DMS153 (cell line): ENCODE measurements at regions not wholly inside any gene's neighbourhood (a gene's known extent, or its start where the extent isn't known, plus 50 kb on each side); places are given as distances from the start of the nearest gene placed in this dataset.
A peak's percentile ranks its signal among the peaks of the same experiment; 100 is the strongest.

Experiments used
- DNase-seq: peaks from one replicate; lab custom pipeline; 2025; lab: John Stamatoyannopoulos, UW

DNA sequence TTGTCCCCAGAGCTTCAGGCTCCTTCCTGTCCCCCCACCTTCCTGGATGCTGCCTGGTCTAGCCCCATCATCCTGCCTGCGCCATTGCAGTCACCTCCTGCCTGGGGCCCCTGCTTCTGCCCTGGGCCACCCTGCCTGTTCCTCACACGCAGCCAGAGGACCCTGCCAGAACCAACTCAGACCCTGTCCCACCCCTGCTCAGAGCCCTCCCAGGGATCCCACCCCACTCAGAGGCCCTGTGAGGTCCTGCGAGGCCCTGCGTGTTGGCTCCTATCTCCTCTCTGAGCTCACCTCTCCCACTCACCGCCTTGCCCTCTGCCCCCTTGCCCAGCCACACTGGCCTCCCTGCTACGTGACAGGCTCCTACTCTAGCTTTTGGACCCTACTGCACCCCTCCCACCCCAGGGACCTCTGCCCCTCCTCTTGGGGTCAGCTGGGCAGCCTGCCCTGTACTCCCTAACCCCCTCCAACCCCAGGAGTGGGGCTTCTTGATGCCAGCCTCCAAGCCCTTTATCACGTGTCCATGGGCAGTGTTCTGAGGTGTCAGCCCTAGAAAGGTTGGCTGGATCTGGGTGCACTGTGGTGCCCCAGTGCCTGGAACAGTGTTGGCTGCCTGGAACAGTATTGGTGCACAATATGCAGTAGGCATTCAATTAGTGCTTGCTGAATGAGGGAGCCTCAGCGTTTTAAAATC, 68.3 kb downstream of the CEBPB start:
- DNase-seq, result no peak

DNA sequence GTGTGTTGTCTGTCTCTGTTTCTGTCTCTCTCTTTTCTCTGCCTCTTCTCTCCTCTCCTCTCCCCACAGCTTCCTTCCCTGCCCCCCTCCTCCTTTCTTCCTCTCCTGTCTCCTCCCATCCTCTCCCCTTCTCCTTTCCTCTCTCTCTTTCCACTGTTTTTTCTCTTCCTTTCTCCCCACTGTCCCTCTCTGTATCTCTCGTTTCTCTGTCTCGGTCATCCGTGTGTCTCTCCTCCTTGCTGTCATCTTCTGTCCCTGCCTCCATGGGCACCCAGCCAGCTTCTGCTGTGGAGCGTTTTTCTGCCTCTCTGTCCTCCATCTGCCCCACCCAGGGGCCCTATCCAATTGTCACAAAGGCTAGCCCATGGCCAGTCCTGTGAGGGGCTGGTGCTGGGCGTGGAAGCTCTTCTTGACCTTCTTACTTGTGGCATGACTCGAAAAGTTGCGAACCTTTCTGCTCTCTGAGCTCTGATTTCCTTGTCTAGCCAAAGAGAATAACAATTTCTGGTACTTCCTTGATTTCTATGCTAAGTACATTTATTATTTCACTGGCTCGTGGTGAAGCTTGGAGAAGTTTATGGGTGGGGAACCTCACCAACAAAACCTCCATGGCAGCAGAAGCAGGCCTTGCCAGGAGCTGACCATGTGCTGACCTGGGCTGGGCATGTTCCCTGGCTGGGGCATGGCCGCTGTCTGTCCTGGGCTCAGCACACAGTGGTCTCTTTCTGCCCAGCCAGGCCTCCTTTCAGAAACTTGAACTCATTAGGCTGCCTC, 69.3 kb downstream of the CEBPB start:
- DNase-seq, result peak; percentile 28

DNA sequence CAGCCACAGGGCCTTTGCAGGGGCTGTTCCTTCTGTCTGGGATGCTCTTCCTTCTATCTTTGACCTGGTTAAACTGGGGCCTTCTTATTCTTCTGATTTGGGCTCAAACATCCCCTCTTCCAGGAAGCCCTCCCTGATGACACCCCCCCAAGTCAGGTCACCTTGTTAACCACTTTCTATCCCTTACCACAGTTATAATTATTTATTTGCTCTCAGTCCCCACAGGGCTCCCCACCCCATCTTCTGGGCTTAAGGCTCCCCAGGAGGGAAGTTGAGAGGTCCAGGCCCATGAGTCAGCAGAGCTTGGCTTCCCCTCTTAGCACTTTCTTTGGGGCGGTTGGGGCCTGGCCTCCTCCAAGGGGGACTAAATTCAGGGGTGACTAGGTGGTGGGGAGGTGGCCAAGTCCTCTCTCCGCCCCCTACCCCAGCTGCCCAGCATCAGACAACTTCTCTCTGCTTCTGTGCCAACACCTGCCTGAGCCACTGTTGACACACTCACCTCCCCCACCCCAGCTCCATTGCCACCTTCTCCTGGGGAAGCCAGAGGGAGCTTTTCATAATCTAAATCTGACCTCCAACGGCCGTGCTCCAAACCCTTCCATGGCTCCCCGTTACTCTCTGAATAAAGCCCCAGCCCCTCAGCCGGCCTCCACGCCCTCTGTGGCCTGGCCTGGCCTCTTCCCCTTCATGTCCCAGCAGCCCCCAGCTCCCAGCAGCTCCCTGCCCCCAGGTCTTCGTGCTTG, 70.0 kb downstream of the CEBPB start:
- peak; percentile 56 for DNase-seq

DNA sequence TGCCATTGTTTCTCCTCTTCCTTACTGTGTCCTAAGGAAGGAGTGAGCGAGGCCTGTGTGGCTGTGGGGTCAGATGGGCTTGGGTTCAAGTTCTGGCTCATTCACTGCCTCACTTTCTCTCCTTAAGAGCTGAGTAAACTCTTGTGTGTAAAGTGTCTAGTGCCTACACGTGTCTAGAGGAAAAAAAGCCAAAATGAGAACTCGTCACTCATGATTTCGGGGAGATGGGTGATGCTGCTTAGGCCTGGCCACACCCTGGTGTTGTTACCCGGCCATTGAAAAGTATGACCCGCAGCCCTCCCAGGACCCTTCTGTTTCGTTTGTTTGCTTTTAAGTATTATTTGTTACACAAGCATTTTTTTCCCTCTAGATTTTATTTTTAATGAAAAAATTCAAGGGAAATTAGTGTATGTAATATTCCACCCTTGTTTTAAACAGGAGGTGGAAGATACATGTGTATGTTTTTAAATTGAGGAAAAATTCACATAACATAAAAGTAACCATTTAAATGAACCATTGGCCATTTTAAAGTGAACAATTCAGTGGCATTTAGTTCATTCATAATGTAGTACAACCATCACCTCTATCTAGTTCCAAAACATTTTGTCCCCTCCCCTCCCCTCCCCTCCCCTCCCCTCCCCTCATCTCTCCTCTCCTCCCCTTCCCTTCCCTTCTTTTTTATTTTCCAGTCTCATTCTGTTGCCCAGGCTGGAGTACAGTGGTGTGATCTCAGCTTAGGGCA, 71.0 kb downstream of the CEBPB start:
- DNase-seq, result no peak

DNA sequence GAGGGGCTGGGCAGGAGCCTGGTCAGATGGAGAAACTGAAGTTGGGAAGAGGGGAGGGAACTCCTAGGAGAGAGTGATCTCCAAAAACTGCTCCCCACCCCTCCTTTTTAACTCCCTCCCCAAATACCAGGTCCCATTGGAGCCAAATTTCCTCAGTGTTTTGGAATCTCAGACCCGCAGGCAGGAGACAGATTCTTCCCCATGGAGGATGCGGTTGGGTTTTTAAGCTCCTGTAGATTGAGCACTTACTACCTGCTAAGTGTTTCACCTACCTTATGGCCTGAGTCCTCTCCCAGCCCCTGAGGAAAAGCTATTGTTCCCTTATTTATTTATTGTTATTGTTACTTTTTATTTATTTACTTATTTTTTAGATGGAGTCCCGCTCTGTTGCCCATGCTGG, 73.2 kb downstream of the CEBPB start:
- DNase-seq, result no peak

DNA sequence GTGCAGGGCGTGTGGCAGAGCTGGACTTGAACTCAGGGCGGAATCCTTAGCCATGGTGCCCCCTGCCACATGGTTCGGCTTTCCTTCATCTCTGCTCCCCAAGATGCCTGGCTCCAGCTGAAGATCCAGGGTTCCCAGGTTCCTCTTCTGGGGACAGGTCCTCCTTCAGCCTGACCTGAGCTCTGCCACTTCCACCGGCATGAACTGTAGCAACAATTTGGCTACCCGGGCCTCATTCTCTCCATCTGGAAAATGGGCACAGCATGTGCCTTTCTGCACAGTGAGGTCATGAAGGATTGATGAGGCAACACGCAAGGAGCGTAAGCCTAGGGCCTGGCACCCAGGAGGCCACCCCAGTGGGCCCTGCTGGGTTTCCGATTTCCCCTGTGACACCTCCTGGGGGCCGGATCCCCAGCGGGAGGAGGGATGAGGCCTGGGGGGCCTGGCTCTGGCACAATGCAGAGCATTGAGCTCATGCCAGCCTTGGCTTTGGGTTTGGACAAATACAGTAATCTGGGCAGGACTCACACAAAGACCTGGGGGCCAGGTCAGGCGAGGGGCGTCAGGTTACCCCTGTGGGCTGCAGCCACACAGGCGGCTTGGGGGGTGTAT, 74.0 kb downstream of the CEBPB start:
- DNase-seq, result no peak

DNA sequence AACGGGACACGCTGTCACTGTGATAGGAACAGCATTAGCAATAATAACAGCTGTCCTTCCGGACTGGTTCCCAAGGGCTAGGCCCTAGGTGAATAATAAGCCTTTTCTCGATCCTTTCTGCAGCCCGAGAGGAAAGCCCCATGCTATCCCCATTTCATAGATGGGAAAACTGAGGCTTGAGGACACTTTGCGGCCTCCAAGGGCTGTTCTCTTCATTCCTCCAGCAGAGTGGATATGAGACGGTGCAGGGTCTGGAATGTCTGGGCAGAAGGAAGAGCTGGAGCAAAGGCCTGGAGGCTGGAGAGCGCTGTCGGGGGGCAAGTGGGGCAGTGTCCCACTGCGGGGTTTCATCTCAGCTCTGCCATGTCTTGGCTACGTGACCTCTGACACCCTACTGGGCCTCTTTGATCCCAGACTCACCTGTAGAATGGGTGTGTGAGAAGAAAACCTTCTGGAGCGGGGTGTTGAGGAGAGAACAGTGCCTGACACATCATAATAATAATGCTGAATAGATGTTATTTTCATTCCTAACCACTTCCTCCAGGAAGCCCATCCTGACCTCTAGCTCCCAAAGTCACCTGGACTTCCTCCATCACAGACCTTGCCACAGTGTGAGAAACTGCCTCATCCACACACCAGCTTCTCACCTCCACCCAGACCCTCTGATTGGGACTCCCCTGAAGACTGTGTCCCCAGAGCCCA, 74.8 kb downstream of the CEBPB start:
- DNase-seq, result no peak

DNA sequence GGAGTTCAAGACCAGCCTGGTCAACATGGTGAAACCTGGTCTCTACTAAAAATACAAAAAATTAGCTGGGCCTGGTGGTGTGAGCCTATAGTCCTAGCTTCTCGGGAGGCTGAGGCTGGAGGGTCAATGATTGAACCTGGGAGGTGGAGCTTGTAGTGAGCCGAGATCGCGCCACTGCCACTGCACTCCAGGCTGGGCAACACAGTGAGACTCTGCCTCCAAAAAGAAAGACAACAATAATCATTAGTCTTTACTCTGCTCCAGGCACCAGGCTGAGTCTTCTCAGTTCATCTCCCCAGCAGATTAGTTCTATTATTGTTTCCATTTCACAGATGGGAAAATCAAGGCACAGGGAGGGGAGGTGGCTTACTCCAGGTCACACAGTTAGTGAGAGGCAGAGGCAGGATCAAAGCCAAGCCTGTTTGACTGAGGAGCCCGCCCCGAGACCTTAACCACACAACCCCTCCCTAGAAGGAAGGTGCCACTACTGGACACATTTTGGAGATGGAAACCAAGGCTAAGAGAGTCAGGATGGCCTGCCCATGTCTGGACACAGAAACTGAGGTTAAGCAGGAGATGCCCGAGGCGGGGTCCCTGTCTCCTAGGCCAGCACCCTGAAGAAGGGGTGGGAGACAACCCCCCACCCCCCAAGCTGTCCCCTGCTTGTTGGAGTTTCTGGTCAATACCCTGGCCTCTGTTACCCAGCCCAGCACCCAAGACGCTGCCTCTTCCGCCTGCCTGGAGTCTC, 75.8 kb downstream of the CEBPB start:
- no peak for DNase-seq

DNA sequence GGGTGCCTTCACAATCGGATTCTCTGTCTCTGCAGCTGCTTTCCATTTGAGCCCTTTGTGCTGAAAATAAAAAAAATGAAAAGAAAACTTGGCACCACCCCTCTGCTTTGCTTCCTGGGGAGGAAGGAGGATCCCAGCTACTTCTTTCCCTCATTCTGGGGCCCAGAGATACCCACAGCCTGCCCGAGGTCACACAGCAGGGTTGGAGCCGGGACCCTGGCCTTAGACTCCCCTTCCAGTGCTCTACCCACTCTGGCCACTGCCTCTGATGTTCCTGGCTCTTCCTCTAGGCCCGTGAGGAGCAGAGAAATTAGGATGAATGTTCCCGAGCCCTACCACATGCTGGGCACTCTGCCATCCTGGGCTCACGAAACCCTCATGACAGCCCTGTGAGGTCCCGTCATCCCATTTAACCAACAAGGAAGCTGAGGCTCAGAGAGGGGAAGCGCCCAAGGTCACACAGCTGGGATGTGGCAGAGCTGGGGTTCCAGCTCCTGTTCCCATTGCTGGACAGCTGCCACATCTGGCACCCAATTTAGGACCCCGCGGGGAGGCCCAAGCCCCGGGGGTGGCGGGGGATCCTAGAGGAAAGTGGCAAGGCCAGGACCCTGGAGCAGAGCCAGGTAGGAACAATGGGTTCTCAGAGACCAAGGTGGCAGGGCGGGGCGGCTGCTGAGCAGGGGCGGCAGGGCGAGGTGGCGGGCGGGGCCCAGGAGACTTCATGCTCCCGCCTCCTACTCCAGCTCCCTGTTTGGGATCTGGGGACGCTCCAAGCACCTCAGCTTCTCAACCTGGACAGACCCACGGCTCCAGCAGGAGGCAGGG, 76.6 kb downstream of the CEBPB start:
- peak; percentile 48 for DNase-seq

DNA sequence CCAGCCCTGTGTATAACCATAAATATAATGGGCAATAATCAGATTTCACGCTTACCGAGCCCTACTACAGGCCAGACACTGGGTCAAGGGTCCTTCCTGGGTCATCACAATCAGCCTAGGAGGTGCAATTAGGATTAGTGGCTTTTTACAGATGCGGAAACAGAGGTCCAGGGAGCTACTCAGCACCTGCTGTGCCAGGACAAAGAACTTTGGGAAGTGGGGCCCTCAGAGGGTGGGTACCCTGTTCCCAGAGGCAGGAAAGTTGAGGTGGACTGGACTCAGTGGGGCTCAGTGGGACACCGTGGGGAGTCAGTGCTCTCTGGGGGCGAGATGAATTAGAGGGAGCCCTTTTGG, 77.2 kb downstream of the CEBPB start:
- peak; percentile 48 for DNase-seq

DNA sequence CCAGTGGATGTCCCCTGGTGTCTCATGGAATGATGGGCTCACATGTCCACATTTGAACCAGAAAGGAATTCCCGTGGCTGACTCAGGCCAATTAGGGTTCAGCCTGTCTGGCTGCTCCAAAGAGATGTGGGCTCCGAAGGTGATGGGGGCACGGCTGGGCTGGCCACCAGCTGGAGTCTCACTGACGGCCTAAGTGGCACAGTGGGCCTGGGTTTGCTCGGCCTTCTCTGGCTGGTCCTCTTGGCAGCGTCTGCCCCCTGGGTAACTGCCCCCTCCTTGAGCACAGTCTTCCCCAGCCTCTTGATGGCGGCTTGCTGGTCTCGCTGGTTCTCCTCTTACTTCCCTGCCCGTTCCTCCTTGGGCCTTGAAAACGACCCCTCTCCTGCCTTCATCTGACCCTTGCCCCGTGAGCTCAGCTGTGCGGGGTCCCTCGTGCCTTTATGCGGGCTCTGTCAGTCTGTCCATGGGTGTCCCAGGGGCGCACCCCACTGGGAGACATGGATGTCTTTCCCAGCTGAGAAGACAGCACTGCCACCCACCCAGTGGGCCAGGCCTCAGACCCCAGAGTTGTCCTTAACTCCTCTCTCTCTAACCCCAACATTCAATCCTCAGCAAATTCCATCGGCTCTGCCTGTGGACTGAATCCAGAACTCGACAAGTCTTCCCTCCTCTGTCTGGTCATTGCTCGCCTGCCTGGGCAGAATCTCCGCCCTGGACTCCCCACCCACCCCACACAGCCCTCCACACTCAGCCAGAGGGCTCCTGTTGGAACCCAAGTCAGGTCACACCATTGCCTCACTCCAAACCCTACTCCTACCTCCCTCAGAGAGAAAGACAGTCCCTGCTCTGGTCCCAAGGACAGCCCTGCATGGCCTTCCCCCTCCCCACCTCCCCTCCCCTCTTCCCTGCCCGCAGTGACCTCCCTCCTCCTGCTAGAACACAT, 78.7 kb downstream of the CEBPB start:
- DNase-seq, result no peak

DNA sequence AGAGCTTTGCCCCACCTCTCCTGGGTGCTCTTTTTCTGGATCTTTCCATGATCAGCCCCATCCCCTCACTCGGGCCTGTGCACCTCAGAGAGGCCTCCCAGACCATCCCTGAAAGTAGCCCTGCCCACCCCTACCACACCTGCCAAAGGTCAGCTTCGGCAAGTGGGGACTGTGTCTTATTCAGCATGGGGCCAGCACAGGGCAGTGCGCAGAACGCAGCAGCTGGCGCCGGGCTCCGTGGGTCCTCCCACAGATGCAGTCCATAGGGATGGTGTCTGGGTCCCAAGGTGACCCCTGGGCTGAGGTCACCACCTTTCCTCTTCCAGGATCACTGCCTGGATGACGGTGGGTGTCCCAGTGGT, 79.4 kb downstream of the CEBPB start:
- no peak for DNase-seq

DNA sequence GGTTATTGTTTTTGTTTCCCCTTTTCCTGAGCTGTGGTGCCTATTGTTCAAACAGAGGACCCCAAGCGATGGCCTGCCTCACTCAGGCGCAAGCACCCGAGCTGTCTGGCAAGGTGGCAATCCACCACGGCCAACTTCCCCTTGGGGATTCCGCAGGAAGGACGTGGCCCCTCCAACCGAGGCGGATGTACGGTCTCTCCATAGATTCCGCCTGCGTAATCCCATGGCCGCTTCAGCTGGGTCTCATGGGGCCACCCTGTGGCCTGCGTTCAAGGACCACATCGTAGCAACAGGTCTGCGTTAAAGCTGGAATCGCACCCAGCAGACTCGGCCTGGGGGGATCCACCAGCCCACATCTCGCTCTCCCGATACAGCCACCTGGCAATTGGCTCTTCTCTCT, 79.9 kb downstream of the CEBPB start:
- DNase-seq, result peak; percentile 41

DNA sequence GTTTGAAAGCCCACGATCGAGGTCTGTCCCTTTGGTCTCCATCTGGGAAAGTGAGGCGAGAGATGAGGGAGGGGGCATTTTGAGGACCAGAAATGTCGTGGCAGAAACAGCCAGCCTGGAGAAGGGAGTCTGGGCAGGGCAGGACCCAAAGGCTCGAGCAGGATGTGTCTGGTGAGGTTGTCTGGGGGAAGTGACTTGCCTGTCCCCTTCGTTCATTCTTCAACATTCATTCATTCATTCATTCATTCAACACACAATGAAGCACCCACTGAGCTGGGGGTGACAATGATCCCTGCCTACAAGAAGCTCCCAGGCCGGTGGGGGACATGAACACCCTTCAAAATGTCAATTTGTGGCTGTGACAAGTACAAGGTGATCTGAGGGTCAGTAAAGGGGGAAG, 80.5 kb downstream of the CEBPB start:
- no peak for DNase-seq

DNA sequence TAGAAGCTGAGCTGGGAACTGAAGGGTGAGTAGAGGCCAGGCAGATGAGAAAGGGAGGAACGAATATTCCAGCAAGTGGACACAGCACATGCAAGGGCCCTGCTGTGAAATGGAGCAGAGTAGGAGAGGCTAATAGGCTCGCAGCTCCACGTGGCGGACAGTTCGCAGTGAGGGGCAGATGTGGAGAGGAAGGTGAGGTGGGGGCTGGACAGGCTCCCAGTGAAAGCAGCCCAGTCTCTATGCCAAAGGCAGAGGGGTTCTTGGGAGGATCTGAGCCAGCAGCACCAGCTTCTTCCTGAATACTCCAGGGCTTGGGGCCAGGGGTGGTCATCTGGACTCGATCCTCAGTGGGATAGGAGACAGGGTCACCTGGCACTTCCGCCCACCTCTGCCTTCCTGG, 81.0 kb downstream of the CEBPB start:
- DNase-seq, result no peak

DNA sequence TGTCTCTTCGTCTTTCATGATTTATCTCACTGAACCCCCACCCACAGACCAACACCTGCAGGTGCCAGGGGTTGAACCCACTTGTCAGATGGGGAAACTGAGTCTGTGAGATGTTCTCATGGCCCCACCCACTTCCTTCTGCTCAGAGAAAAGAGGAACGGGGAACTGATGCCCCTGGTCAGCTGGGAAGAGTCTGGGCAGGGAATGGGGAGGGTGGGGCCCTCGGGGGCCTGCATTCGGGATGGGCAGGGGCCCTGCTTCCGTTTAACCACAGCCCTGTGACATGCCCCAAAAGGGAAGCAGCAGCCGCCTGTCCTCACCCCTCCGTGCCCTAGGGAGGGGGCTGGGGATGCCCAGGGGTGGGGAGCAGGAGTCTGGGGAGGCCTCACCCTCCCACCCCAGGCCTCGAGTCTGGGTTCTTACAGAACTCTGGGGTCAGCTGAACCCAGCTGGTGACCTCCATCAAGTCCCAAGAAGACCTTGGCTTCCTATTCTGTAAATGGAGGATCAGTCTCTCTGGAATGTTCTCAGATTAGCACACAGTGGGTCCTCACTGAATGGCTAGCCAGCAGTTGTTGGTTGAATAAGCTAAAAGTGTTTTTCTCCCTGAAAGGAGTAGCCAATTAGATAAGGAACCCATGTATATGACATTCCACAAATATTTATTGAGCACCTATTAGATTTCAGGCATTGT, 81.5 kb downstream of the CEBPB start:
- DNase-seq, result no peak

DNA sequence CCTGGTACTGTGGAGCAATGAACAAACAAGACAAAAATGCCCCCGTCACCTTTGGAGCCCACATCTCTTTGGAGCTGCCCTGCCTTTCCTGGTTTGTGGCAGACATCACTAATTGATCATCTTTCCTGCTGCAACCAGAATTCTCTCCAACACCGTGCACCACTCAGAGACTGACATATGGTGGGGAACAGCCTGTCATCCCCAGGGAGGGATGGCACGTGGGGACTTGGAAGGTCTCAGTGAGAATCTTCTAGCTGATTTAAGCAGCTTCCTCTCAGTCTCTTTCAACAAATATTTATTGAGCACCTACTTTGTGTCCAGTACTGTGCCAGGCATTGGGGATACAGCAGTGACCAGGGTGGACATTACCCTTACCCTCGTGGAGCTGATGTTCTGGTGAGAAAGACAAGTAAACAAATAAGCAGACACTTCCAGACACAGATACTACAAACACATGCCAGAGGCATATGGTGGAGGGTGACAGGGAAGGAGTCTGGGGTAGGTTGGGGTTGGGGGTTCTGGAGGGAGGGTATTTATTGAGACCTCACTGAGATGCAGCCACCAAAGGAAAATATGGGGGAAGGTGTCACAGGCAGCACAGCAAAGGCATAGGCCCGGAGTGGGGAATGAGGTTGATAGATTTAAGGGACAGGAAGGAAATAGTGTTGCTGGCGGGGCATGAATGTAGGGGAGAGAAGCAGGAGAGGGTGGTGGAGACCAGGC, 82.3 kb downstream of the CEBPB start:
- DNase-seq, result no peak
